GM23338 (cell line): ENCODE measurements at regions not wholly inside any gene's neighbourhood (a gene's known extent, or its start where the extent isn't known, plus 50 kb on each side); places are given as distances from the start of the nearest gene placed in this dataset.

Source experiments
- ATAC-seq: fragments of 200-7000 bp; cut with Tn5 transposase; 3 replicates; pipeline ENCODE4 v1.9.1; 2020
- DNase-seq: peaks from one replicate; pipeline ENCODE4 v3.0.0-alpha.2; 2015; ENCODE audit warnings: low spot score
- H2AFZ ChIP-seq: fragments of 200-600 bp; sonication (generic); 2 replicates; pipeline ENCODE4 v1.8.0; 2016; ENCODE audit warnings: antibody characterized with exemption, mild to moderate bottlenecking, moderate library complexity
- H3F3A ChIP-seq: fragments of 200-600 bp; sonication (generic); replicated peaks from 2 replicates; pipeline ENCODE4 v1.8.0; 2017; ENCODE audit warnings: antibody characterized with exemption, mixed run types, low read depth
- H3K27ac ChIP-seq: fragments of 200-600 bp; sonication (generic); 2 replicates; pipeline ENCODE4 v1.6.1; 2016; ENCODE audit warnings: low read depth
- H3K27me3 ChIP-seq: fragments of 200-600 bp; sonication (generic); 2 replicates; pipeline ENCODE4 v1.8.0; 2016; ENCODE audit warnings: mild to moderate bottlenecking, mixed run types, moderate library complexity; ENCODE audit not compliant: insufficient read depth
- H3K36me3 ChIP-seq: fragments of 200-600 bp; sonication (generic); 2 replicates; pipeline ENCODE4 v1.8.0; 2016; ENCODE audit warnings: mild to moderate bottlenecking; ENCODE audit not compliant: insufficient read depth
- H3K4me1 ChIP-seq: fragments of 200-600 bp; sonication (generic); 2 replicates; pipeline ENCODE4 v1.8.0; 2016; ENCODE audit warnings: mild to moderate bottlenecking, moderate library complexity; ENCODE audit not compliant: insufficient read depth
- H3K4me2 ChIP-seq: fragments of 200-600 bp; sonication (generic); 2 replicates; pipeline ENCODE4 v1.7.1; 2017; ENCODE audit warnings: mixed run types
- H3K4me3 ChIP-seq: fragments of 200-600 bp; sonication (generic); 2 replicates; pipeline ENCODE4 v1.6.1; 2016; ENCODE audit warnings: mixed run types
- H3K79me2 ChIP-seq: fragments of 200-600 bp; sonication (generic); replicated peaks from 2 replicates; pipeline ENCODE4 v1.8.0; 2017; ENCODE audit warnings: mild to moderate bottlenecking; ENCODE audit not compliant: insufficient read depth
- H3K9me2 ChIP-seq: fragments of 200-600 bp; sonication (generic); 2 replicates; pipeline ENCODE4 v1.8.0; 2017; ENCODE audit not compliant: insufficient read depth
- H4K20me1 ChIP-seq: fragments of 200-600 bp; sonication (generic); replicated peaks from 2 replicates; pipeline ENCODE4 v1.8.0; 2017; ENCODE audit warnings: mild to moderate bottlenecking; ENCODE audit not compliant: insufficient read depth
- H3K27ac Mint-ChIP-seq: 2 replicates; pipeline ENCODE4 v1.8.0; 2020; ENCODE audit warnings: inconsistent platforms, mild to moderate bottlenecking, moderate library complexity, mixed read lengths
- H3K27me3 Mint-ChIP-seq: 3 replicates; pipeline ENCODE4 v1.8.0; 2022; ENCODE audit warnings: low read depth, mild to moderate bottlenecking, moderate library complexity, mixed read lengths, inconsistent platforms; ENCODE audit not compliant: insufficient read depth, poor library complexity
- H3K36me3 Mint-ChIP-seq: 3 replicates; pipeline ENCODE4 v1.8.0; 2021; ENCODE audit warnings: low read depth, mild to moderate bottlenecking, inconsistent platforms, moderate library complexity, mixed read lengths
- H3K4me1 Mint-ChIP-seq: 3 replicates; pipeline ENCODE4 v1.8.0; 2020; ENCODE audit warnings: mild to moderate bottlenecking, inconsistent platforms, mixed read lengths
- H3K4me3 Mint-ChIP-seq: 3 replicates; pipeline ENCODE4 v1.8.0; 2021; ENCODE audit warnings: moderate library complexity, mild to moderate bottlenecking, inconsistent platforms, mixed read lengths
- H3K9me3 Mint-ChIP-seq: 3 replicates; pipeline ENCODE4 v1.8.0; 2020; ENCODE audit warnings: moderate library complexity, mild to moderate bottlenecking, inconsistent platforms, mixed read lengths
- CREB1 ChIP-seq: fragments of 250-450 bp; sonication (Bioruptor Pico); IDR thresholded peaks from 2 replicates; pipeline ENCODE4 v1.5.0; 2020; ENCODE audit warnings: low read depth, mild to moderate bottlenecking, moderate library complexity
- CTCF ChIP-seq, 2 experiments: fragments of 200-600 bp in 1 of 2; sonication (generic) in 1 of 2; conservative IDR thresholded peaks; 2 replicates each; pipeline versions ENCODE4 v1.5.1 to v1.6.1; 2016 to 2017; ENCODE audit warnings: antibody characterized with exemption in 2 of 2, low read depth in 2 of 2, mild to moderate bottlenecking in 2 of 2, moderate library complexity in 1 of 2
- ETS1 ChIP-seq: IDR thresholded peaks from 2 replicates; pipeline ENCODE4 v1.6.1; 2016; ENCODE audit warnings: antibody characterized with exemption
- EZH2 ChIP-seq: fragments of 200-600 bp; sonication (generic); IDR thresholded peaks from one replicate; pipeline ENCODE4 v1.8.0; 2017; ENCODE audit warnings: antibody characterized with exemption, mild to moderate bottlenecking, low read depth; ENCODE audit not compliant: unreplicated experiment
- EZH2phosphoT487 ChIP-seq: fragments of 200-600 bp; sonication (generic); IDR thresholded peaks from one replicate; pipeline ENCODE4 v1.8.1; 2018; ENCODE audit warnings: antibody characterized with exemption; ENCODE audit not compliant: unreplicated experiment
- JUNB ChIP-seq: IDR thresholded peaks from one replicate; pipeline ENCODE4 v1.6.1; 2016; ENCODE audit warnings: antibody characterized with exemption; ENCODE audit not compliant: unreplicated experiment
- NANOG ChIP-seq: IDR thresholded peaks from 2 replicates; pipeline ENCODE4 v1.6.1; 2016; ENCODE audit warnings: antibody characterized with exemption, borderline replicate concordance
- POLR2AphosphoS5 ChIP-seq: IDR thresholded peaks from 2 replicates; pipeline ENCODE4 v1.6.1; 2016; ENCODE audit warnings: antibody characterized with exemption, low read depth
- REST ChIP-seq: IDR thresholded peaks from one replicate; pipeline ENCODE4 v1.6.1; 2018; ENCODE audit warnings: antibody characterized with exemption; ENCODE audit not compliant: unreplicated experiment
- STAT1 ChIP-seq: IDR thresholded peaks from one replicate; pipeline ENCODE4 v1.6.1; 2016; ENCODE audit warnings: antibody characterized with exemption; ENCODE audit not compliant: unreplicated experiment
- ZNF114 ChIP-seq: fragments of 250-450 bp; sonication (Bioruptor Pico); IDR thresholded peaks from 2 replicates; pipeline ENCODE4 v1.5.0; 2020; ENCODE audit warnings: mild to moderate bottlenecking, moderate library complexity
- ZNF331 ChIP-seq: fragments of 250-450 bp; sonication (Bioruptor Pico); IDR thresholded peaks from 2 replicates; pipeline ENCODE4 v1.5.0; 2020; ENCODE audit warnings: low read depth, mild to moderate bottlenecking, moderate library complexity
- ZNF462 ChIP-seq: fragments of 250-450 bp; sonication (Bioruptor Pico); IDR thresholded peaks from 2 replicates; pipeline ENCODE4 v1.5.0; 2020; ENCODE audit warnings: mild to moderate bottlenecking, moderate library complexity

GRCh38 chr4:56085275-56085674 is 136.5 kb downstream of the CEP135 start:
- Histone ChIP-seq H3K4me3 (no peak overlapping the region), H3K9me2 (no peaks in the 10 kb centered on the region), H3K27me3 (no peaks in the 10 kb centered on the region), H3K4me2 (0 out of 2 replicates have a peak overlapping the region, but pooled peaks have one; percentile 17), H3K27ac (no peak overlapping the region), H3K79me2 (no peaks in the 10 kb centered on the region), H3F3A (no peaks in the 10 kb centered on the region), H2AFZ (no peak overlapping the region), H4K20me1 (peaks cover 3% of the 10 kb centered on the region; the same call in 1 of the 2 replicates), H3K36me3 (no peaks in the 10 kb centered on the region), H3K4me1 (peaks cover 19% of the 10 kb centered on the region)
- peaks cover 2% of the 10 kb centered on the region for H3K27me3 Mint-ChIP-seq
- no peak overlapping the region for H3K4me3 Mint-ChIP-seq
- H3K9me3 Mint-ChIP-seq: no peaks in the 10 kb centered on the region
- ATAC-seq (peak; percentile 31; the same call in 2 of the 3 replicates), DNase-seq (no peak)
- TF ChIP-seq EZH2phosphoT487 (no peak), NANOG (no peak), POLR2AphosphoS5 (no peak), ZNF114 (CRISPR knock-in tag) (no peak), ZNF331 (CRISPR knock-in tag) (no peak), EZH2 (no peak), ZNF462 (CRISPR knock-in tag) (no peak), STAT1 (no peak), CREB1 (CRISPR knock-in tag) (no peak), REST (no peak), JUNB (no peak), ETS1 (no peak), CTCF (conservative IDR thresholded peaks at IDR 0.05; ENCODE audit: low read depth in 2 of 2) (no peak)
- H3K27ac Mint-ChIP-seq: no peak overlapping the region
- no peaks in the 10 kb centered on the region for H3K36me3 Mint-ChIP-seq
- H3K4me1 Mint-ChIP-seq: peaks cover 3% of the 10 kb centered on the region
